GM12892 (cell line): ENCODE measurements at regions not wholly inside any gene's neighbourhood (a gene's known extent, or its start where the extent isn't known, plus 50 kb on each side); places are given as distances from the start of the nearest gene placed in this dataset.

Experiments
- POLR2A ChIP-seq: IDR thresholded peaks from 2 replicates; pipeline ENCODE4 v1.6.1; 2011; ENCODE audit warnings: low read depth, low read length, control low read depth
- POLR2AphosphoS5 ChIP-seq: IDR thresholded peaks from 2 replicates; pipeline ENCODE4 v1.6.1; 2011; ENCODE audit warnings: low read depth, low read length, control low read depth

DNA sequence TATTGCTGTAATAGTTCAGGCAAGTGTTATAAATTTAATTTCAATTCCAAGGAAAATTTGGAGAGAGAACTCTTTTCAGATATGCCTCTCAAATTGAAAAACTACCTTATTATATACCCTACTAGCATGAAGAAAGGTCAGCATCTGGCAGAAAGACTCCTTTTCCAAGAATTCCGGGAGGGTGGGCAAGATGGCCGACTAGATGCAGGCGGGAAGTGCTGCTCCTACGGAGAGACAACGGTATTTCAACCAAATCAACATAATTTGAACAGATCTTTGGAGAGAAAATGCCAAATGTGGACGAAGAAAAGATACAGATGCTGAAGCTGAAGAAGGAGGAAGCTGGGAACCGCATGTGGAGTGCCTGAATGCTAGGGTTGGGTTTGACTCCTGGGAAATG, 53.8 kb upstream of the INTU start:
- TF ChIP-seq POLR2A (no peak), POLR2AphosphoS5 (no peak)
